CD4-positive, alpha-beta T cell treated with Interleukin-4 for 4 hours (primary cell): ENCODE measurements at regions not wholly inside any gene's neighbourhood (a gene's known extent, or its start where the extent isn't known, plus 50 kb on each side); places are given as distances from the start of the nearest gene placed in this dataset.
"Not testable (repeated sequence)": the region's sequence is repeated elsewhere in the genome, so short reads cannot be mapped to it uniquely, and the experiment has no call there.

Experiments
- DNase-seq: peaks from one replicate; pipeline ENCODE4 v3.0.0-alpha.2; 2020

GRCh38 chr7:24057243-24057642 lies 226.7 kb upstream of the NPY start:
- no peak for DNase-seq

GRCh38 chr7:24058953-24059352 lies 225.0 kb upstream of the NPY start:
- no peak for DNase-seq

- no peak for DNase-seq
These were observed 224.2 kb upstream of the NPY start for GRCh38 chr7:24059775-24060174.

- no peak for DNase-seq
These were observed 220.3 kb upstream of the NPY start for GRCh38 chr7:24063721-24064120.

- no peak for DNase-seq
These were observed 214.2 kb upstream of the NPY start for GRCh38 chr7:24069751-24070150.

GRCh38 chr7:24073651-24074420 lies 210.2 kb upstream of the NPY start:
- DNase-seq, result no peak

- DNase-seq, result no peak
These were observed 208.6 kb upstream of the NPY start for GRCh38 chr7:24075426-24075810.

GRCh38 chr7:24082826-24083225 lies 201.2 kb upstream of the NPY start:
- no peak for DNase-seq

- no peak for DNase-seq
These were observed 181.0 kb upstream of the NPY start for GRCh38 chr7:24102988-24103387.

GRCh38 chr7:24108906-24109376 lies 175.0 kb upstream of the NPY start:
- no peak for DNase-seq

GRCh38 chr7:24110056-24110455 lies 173.9 kb upstream of the NPY start:
- DNase-seq, result no peak

- DNase-seq, result no peak
These were observed 170.5 kb upstream of the NPY start for GRCh38 chr7:24113506-24113905.

GRCh38 chr7:24115661-24116060 lies 168.3 kb upstream of the NPY start:
- no peak for DNase-seq

- not testable (repeated sequence) for DNase-seq
These were observed 166.0 kb upstream of the NPY start for GRCh38 chr7:24117903-24118499.

GRCh38 chr7:24119852-24120251 lies 164.1 kb upstream of the NPY start:
- DNase-seq, result no peak

GRCh38 chr7:24123076-24123475 lies 160.9 kb upstream of the NPY start:
- DNase-seq, result no peak

GRCh38 chr7:24125765-24126164 lies 158.2 kb upstream of the NPY start:
- DNase-seq, result no peak

- no peak for DNase-seq
These were observed 156.1 kb upstream of the NPY start for GRCh38 chr7:24127930-24128329.

GRCh38 chr7:24129597-24129996 lies 154.4 kb upstream of the NPY start:
- no peak for DNase-seq

- no peak for DNase-seq
These were observed 153.4 kb upstream of the NPY start for GRCh38 chr7:24130631-24131030.

GRCh38 chr7:24133691-24134090 lies 150.3 kb upstream of the NPY start:
- no peak for DNase-seq

- no peak for DNase-seq
These were observed 149.5 kb upstream of the NPY start for GRCh38 chr7:24134535-24134934.

- no peak for DNase-seq
These were observed 148.8 kb upstream of the NPY start for GRCh38 chr7:24135003-24135817.

- no peak for DNase-seq
These were observed 146.7 kb upstream of the NPY start for GRCh38 chr7:24137338-24137737.
